ENCODE measurements at regions not wholly inside any gene's neighbourhood (a gene's known extent, or its start where the extent isn't known, plus 50 kb on each side); places are given as distances from the start of the nearest gene placed in this dataset.

DNA sequence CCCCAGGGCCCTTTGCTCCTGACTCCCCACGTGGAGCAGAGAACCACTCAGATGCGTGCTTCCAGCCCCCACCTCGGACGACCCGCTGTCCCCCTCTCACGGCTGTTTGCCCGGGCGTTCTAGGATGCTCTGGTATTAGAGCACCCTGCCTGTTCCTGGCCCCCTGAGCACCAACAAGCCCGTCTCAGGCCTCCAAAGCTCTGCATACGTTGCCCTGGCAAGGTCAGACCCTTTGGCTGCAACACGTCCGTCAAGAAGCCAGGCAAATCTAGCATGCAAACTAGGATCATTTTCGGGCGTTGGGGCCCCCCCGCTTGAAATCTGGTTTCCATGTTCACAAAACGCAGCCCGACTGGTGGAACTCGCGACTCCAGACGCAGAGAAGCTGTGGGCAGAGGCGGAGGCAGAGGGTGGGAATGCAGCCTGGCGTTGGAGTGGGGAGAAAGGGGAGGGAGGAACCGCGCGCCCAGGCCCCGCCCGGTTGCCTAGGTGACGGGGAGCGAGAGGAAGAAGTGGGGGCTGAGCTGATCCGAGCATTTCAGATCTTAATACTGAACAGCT lies 86.2 kb upstream of the PIAS1 start:
- DNase-seq (ENCODE audit: low spot score): no peak
- no peaks in the 10 kb centered on the region for H3K9me3 Mint-ChIP-seq
- H3K4me3 Mint-ChIP-seq: no peak overlapping the region
- intact Hi-C loops (cut with micrococcal nuclease): loop anchor here (10.0 kb wide), 1 partner anchor 103 kb away; no protein-coding TSS in a partner anchor
- H3K27me3 Mint-ChIP-seq (ENCODE audit: insufficient read depth): peaks cover 25% of the 10 kb centered on the region
- no peaks in the 10 kb centered on the region for H3K36me3 Mint-ChIP-seq (ENCODE audit: low read depth)
- H3K27ac Mint-ChIP-seq: no peak overlapping the region
- H3K4me1 Mint-ChIP-seq (ENCODE audit: low read depth): no peaks in the 10 kb centered on the region

- H3K27ac Mint-ChIP-seq: no peak overlapping the region
- no peak for DNase-seq (ENCODE audit: low spot score)
- no peaks in the 10 kb centered on the region for H3K9me3 Mint-ChIP-seq
- intact Hi-C loops (cut with micrococcal nuclease): loop anchor here (10.0 kb wide), 1 partner anchor 104 kb away; no protein-coding TSS in a partner anchor
- H3K4me3 Mint-ChIP-seq: no peak overlapping the region
- no peaks in the 10 kb centered on the region for H3K36me3 Mint-ChIP-seq (ENCODE audit: low read depth)
- no peaks in the 10 kb centered on the region for H3K4me1 Mint-ChIP-seq (ENCODE audit: low read depth)
- H3K27me3 Mint-ChIP-seq (ENCODE audit: insufficient read depth): peaks cover 25% of the 10 kb centered on the region
Observed at GRCh38 chr15:67968564-67968963, 85.6 kb upstream of the PIAS1 start.

DNA sequence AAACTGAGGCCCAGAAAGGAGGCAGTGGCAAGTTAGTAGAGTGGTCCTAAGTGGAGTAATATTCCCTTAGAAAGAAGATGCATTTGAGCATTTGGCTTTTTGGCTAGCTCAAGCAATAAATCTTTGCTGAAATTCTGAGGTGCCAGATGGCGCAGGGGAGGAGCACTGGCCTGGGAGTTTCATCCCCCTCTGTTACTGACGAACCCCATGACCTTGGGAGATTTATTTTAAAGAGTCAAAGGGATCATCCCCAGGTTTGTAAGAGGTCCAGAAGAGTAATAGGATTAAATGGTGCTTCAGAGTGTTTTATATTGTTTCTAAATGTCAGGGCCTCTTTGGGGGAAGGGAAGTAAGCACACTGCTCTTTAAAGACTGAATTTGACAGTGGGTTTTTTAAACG lies 85.1 kb upstream of the PIAS1 start:
- Mint-ChIP-seq H3K27me3 (ENCODE audit: insufficient read depth) (peaks cover 25% of the 10 kb centered on the region), H3K4me3 (no peak overlapping the region), H3K4me1 (ENCODE audit: low read depth) (no peaks in the 10 kb centered on the region), H3K9me3 (no peaks in the 10 kb centered on the region), H3K27ac (no peak overlapping the region), H3K36me3 (ENCODE audit: low read depth) (no peaks in the 10 kb centered on the region)
- DNase-seq (ENCODE audit: low spot score): no peak
- intact Hi-C loops (cut with micrococcal nuclease): loop anchor here (10.0 kb wide), 1 partner anchor 104 kb away; no protein-coding TSS in a partner anchor

DNA sequence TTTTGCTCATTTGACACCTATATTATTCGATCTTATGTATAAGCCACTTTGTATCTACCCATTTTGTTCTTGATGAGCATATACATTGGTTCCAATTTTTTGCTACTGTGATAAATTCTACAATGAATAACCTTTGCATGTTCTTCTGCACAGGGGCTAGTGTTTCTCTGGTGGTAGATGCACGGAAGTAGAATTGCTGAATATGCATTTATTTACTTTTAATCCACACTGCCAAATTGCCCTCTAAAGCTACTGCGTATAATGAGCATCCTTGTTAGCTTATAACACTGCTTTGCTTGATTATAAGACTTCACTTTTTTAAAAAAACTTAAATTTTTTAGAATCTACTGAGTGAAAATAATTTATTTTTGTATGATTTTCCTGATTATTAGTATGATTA lies 84.2 kb upstream of the PIAS1 start:
- intact Hi-C loops (cut with micrococcal nuclease): loop anchor here (10.0 kb wide), 1 partner anchor 105 kb away; no protein-coding TSS in a partner anchor
- peaks cover 25% of the 10 kb centered on the region for H3K27me3 Mint-ChIP-seq (ENCODE audit: insufficient read depth)
- no peaks in the 10 kb centered on the region for H3K9me3 Mint-ChIP-seq
- no peaks in the 10 kb centered on the region for H3K4me1 Mint-ChIP-seq (ENCODE audit: low read depth)
- no peaks in the 10 kb centered on the region for H3K36me3 Mint-ChIP-seq (ENCODE audit: low read depth)
- DNase-seq (ENCODE audit: low spot score): no peak
- no peak overlapping the region for H3K27ac Mint-ChIP-seq
- no peak overlapping the region for H3K4me3 Mint-ChIP-seq

- H3K36me3 Mint-ChIP-seq (ENCODE audit: low read depth): no peaks in the 10 kb centered on the region
- DNase-seq (ENCODE audit: low spot score): no peak
- H3K27ac Mint-ChIP-seq: no peak overlapping the region
- no peaks in the 10 kb centered on the region for H3K9me3 Mint-ChIP-seq
- no peak overlapping the region for H3K4me3 Mint-ChIP-seq
- intact Hi-C loops (cut with micrococcal nuclease): no loop called here
- no peaks in the 10 kb centered on the region for H3K4me1 Mint-ChIP-seq (ENCODE audit: low read depth)
- H3K27me3 Mint-ChIP-seq (ENCODE audit: insufficient read depth): peaks cover 19% of the 10 kb centered on the region
Observed at GRCh38 chr15:67972377-67972776, 81.7 kb upstream of the PIAS1 start.

DNA sequence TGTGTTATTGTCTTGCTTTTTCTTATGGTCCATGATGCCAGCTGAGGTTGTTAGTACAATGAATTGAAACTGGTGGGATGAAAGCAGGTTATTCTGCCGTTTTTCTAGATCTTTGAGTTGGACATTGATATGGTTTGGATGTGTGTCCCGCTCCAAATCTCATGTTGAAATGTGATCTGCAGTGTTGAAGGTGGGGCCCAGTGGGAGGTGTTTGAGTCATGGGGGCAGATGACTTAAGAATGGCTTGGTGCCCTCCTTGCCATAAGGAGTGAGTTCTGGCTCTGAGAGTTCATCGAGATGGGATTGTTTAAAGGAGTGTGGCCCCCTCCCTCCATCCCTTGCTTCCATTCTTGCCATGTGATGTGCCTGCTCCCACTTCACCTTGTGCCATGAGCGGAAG lies 80.3 kb upstream of the PIAS1 start:
- intact Hi-C loops (cut with micrococcal nuclease): no loop called here
- no peak for DNase-seq (ENCODE audit: low spot score)
- no peak overlapping the region for H3K4me3 Mint-ChIP-seq

GRCh38 chr15:67976506-67977073 lies 77.5 kb upstream of the PIAS1 start:
- H3K4me3 Mint-ChIP-seq: no peak overlapping the region
- no peaks in the 10 kb centered on the region for H3K9me3 Mint-ChIP-seq
- H3K27me3 Mint-ChIP-seq (ENCODE audit: insufficient read depth): peaks cover under 1% of the 10 kb centered on the region
- DNase-seq (ENCODE audit: low spot score): no peak
- intact Hi-C loops (cut with micrococcal nuclease): no loop called here
- H3K27ac Mint-ChIP-seq: no peak overlapping the region
- no peaks in the 10 kb centered on the region for H3K36me3 Mint-ChIP-seq (ENCODE audit: low read depth)
- no peaks in the 10 kb centered on the region for H3K4me1 Mint-ChIP-seq (ENCODE audit: low read depth)

More for the DNA sequence above, 80.3 kb upstream of the PIAS1 start:
- Mint-ChIP-seq H3K4me1 (ENCODE audit: low read depth) (no peaks in the 10 kb centered on the region), H3K27ac (no peak overlapping the region), H3K36me3 (ENCODE audit: low read depth) (no peaks in the 10 kb centered on the region), H3K9me3 (no peaks in the 10 kb centered on the region), H3K27me3 (ENCODE audit: insufficient read depth) (peaks cover 12% of the 10 kb centered on the region)

DNA sequence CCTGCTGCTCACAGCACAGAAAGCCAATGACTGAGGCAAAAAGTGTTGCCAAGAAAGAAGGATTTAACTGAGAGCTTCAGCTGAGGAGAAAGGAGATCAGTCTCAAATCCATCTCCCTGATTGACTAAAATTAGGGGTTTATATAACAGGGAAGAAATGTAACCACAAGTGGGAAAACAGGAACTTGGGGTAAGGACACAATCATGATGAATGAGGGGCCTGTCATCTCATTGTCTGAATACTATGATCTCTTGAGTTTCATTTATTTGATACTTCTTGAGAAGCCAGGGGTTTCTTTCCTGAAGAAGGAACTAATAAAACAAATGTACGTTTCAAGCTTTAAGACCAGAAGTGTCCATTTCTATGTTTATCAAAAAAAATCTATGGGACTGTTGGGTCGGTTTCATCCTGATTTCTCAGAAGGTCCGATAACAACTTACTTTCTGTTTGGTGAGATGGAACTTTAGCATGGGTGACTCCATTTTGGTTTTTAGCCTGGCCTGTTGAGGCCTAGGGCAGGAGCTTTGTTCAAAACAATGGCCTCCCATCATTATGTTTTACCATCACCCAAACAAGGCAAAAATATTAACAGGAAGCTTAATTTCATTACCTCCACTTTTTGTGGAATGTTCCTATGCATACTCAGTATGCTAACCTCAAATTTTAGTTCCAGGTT lies 76.6 kb upstream of the PIAS1 start:
- Mint-ChIP-seq H3K36me3 (ENCODE audit: low read depth) (no peaks in the 10 kb centered on the region), H3K4me1 (ENCODE audit: low read depth) (no peaks in the 10 kb centered on the region), H3K9me3 (no peaks in the 10 kb centered on the region), H3K27ac (no peak overlapping the region), H3K27me3 (ENCODE audit: insufficient read depth) (no peaks in the 10 kb centered on the region), H3K4me3 (no peak overlapping the region)
- intact Hi-C loops (cut with micrococcal nuclease): no loop called here
- no peak for DNase-seq (ENCODE audit: low spot score)

- Mint-ChIP-seq H3K27me3 (ENCODE audit: insufficient read depth) (peaks cover 4% of the 10 kb centered on the region), H3K4me1 (ENCODE audit: low read depth) (no peaks in the 10 kb centered on the region)
Observed at GRCh38 chr15:67979281-67979680, 74.8 kb upstream of the PIAS1 start.

GRCh38 chr15:67980171-67980570 lies 73.9 kb upstream of the PIAS1 start:
- DNase-seq (ENCODE audit: low spot score): no peak
- peaks cover 7% of the 10 kb centered on the region for H3K27me3 Mint-ChIP-seq (ENCODE audit: insufficient read depth)
- H3K36me3 Mint-ChIP-seq (ENCODE audit: low read depth): no peaks in the 10 kb centered on the region
- no peaks in the 10 kb centered on the region for H3K4me1 Mint-ChIP-seq (ENCODE audit: low read depth)
- H3K27ac Mint-ChIP-seq: no peak overlapping the region
- intact Hi-C loops (cut with micrococcal nuclease): no loop called here
- no peak overlapping the region for H3K4me3 Mint-ChIP-seq
- no peaks in the 10 kb centered on the region for H3K9me3 Mint-ChIP-seq

More at GRCh38 chr15:67979281-67979680, 74.8 kb upstream of the PIAS1 start:
- intact Hi-C loops (cut with micrococcal nuclease): no loop called here
- no peaks in the 10 kb centered on the region for H3K36me3 Mint-ChIP-seq (ENCODE audit: low read depth)
- H3K4me3 Mint-ChIP-seq: no peak overlapping the region
- no peaks in the 10 kb centered on the region for H3K9me3 Mint-ChIP-seq
- H3K27ac Mint-ChIP-seq: no peak overlapping the region
- DNase-seq (ENCODE audit: low spot score): no peak

DNA sequence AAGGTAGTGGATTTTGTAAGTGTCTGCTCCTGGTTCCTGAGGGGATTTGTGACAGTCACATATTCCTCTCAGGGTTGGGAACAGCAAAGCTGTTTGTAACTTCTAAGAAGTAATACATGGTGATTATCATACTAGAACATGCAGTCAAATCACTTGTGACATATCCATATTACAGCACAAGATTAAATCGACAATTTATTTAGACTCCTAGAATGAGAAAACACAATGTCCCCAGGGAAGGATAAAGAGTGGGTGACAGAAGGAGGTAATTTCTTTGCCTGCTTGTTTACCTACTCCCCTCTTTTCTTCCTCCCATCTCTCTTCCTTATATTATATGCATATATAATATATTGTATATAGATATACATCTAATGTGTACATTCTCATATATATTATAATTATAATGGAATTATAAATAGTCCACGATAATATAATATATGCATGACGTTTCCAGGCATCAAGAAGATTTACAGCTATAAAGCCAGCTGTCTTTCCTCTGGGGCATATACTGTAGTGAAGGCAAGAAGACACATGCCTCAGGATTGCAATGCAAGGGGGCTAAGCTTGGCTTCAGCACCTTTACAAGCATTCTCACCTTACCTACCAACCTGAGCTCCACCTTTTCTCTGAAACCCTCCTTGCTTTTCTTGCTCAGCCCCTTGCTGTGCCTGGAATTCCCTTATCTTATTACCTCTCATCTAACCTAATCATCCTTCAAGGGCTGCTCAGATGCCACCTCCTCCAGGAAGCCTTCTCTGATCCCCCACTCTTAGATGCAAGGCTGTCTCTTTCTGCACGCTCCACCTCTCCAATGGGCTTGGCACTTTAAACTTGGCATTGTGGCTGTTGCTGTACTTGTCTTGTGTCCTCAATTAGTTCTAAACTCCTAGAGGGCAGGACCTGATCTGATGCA lies 73.1 kb upstream of the PIAS1 start:
- H3K27me3 Mint-ChIP-seq (ENCODE audit: insufficient read depth): peaks cover 7% of the 10 kb centered on the region
- no peak overlapping the region for H3K27ac Mint-ChIP-seq
- intact Hi-C loops (cut with micrococcal nuclease): no loop called here
- H3K9me3 Mint-ChIP-seq: no peaks in the 10 kb centered on the region
- DNase-seq (ENCODE audit: low spot score): no peak
- no peaks in the 10 kb centered on the region for H3K36me3 Mint-ChIP-seq (ENCODE audit: low read depth)
- no peak overlapping the region for H3K4me3 Mint-ChIP-seq
- H3K4me1 Mint-ChIP-seq (ENCODE audit: low read depth): no peaks in the 10 kb centered on the region

- no peaks in the 10 kb centered on the region for H3K36me3 Mint-ChIP-seq (ENCODE audit: low read depth)
- intact Hi-C loops (cut with micrococcal nuclease): no loop called here
- no peaks in the 10 kb centered on the region for H3K4me1 Mint-ChIP-seq (ENCODE audit: low read depth)
- H3K9me3 Mint-ChIP-seq: no peaks in the 10 kb centered on the region
- H3K27me3 Mint-ChIP-seq (ENCODE audit: insufficient read depth): peaks cover 11% of the 10 kb centered on the region
- DNase-seq (ENCODE audit: low spot score): no peak
- H3K4me3 Mint-ChIP-seq: no peak overlapping the region
- no peak overlapping the region for H3K27ac Mint-ChIP-seq
Observed at GRCh38 chr15:67981848-67982247, 72.3 kb upstream of the PIAS1 start.

DNA sequence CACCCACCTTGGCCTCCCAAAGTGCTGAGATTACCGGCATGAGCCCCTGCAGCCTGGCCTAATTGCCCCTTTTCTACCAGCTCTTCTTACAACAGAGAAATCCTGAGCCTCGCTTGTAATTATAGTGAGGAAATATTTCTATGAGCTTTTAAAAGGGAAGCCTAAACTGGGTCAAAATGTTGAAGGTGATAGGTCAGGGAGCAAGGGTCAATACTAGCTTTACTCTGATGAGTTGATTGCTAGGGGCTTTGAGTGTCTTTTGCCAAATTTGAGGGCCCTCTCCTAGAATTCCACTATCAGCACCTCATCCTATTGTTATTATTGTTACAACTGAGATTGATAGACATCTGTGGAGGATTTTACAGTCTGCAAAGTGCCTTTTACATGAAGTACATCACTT lies 62.4 kb upstream of the PIAS1 start:
- intact Hi-C loops (cut with micrococcal nuclease): no loop called here
- H3K9me3 Mint-ChIP-seq: no peaks in the 10 kb centered on the region
- no peak overlapping the region for H3K4me3 Mint-ChIP-seq

More for the DNA sequence above, 62.4 kb upstream of the PIAS1 start:
- DNase-seq (ENCODE audit: low spot score): no peak
- Mint-ChIP-seq H3K4me1 (ENCODE audit: low read depth) (no peaks in the 10 kb centered on the region), H3K27me3 (ENCODE audit: insufficient read depth) (peaks cover 4% of the 10 kb centered on the region), H3K27ac (no peak overlapping the region), H3K36me3 (ENCODE audit: low read depth) (no peaks in the 10 kb centered on the region)
